IMR-90 (cell line): ENCODE measurements at regions not wholly inside any gene's neighbourhood (a gene's known extent, or its start where the extent isn't known, plus 50 kb on each side); places are given as distances from the start of the nearest gene placed in this dataset.

Experiments used
- ATAC-seq: fragments of 200-7000 bp; cut with Tn5 transposase; 2 replicates; pipeline ENCODE4 v1.9.1; 2020; ENCODE audit warnings: low read depth, mild to moderate bottlenecking, moderate library complexity
- BruUV-seq: library from RNA; stranded (reverse); fragments of 400-500 nt; replicated peaks from 2 replicates; lab custom pipeline; 2021; lab: Mats Ljungman, UMichigan
- CTCF ChIA-PET: fragments of 300-600 bp; formaldehyde crosslinking; extraction: SDS; loops from one replicate; lab custom pipeline; 2021; ENCODE audit warnings: antibody characterized with exemption; lab: Yijun Ruan, JAX
- POLR2A ChIA-PET: fragments of 300-600 bp; sonication (Branson Sonifier 250); formaldehyde crosslinking; loops from one replicate; lab custom pipeline; 2022; ENCODE audit warnings: antibody characterized with exemption; ENCODE audit not compliant: unreplicated experiment; lab: Charles Lee
- DNase-seq: peaks from one replicate; pipeline ENCODE4 v3.0.0; 2013
- H2AFZ ChIP-seq: replicated peaks from 2 replicates; pipeline ENCODE3; 2013; ENCODE audit warnings: low read length, mild to moderate bottlenecking; ENCODE audit not compliant: poor library complexity
- H2AK5ac ChIP-seq: 2 replicates; pipeline ENCODE4 v1.6.1; 2013; ENCODE audit warnings: low read depth, low read length, inconsistent platforms
- H2AK9ac ChIP-seq: replicated peaks from 2 replicates; pipeline ENCODE3; 2013; ENCODE audit warnings: mild to moderate bottlenecking, low read depth, low read length, moderate library complexity; ENCODE audit not compliant: poor library complexity
- H2BK120ac ChIP-seq: 2 replicates; pipeline ENCODE4 v1.6.1; 2013; ENCODE audit warnings: low read depth, low read length, inconsistent platforms
- H2BK15ac ChIP-seq: 3 replicates; pipeline ENCODE4 v1.6.1; 2013; ENCODE audit warnings: low read depth, low read length, inconsistent platforms
- H2BK20ac ChIP-seq: 2 replicates; pipeline ENCODE4 v1.6.1; 2013; ENCODE audit warnings: low read depth, mild to moderate bottlenecking, inconsistent platforms, low read length, moderate library complexity
- H2BK5ac ChIP-seq: 2 replicates; pipeline ENCODE4 v1.6.1; 2013; ENCODE audit warnings: mild to moderate bottlenecking, low read depth, low read length, inconsistent platforms; ENCODE audit not compliant: poor library complexity, severe bottlenecking
- H3K14ac ChIP-seq: replicated peaks from 2 replicates; pipeline ENCODE4 v1.6.1; 2013; ENCODE audit warnings: low read depth, low read length, inconsistent platforms
- H3K18ac ChIP-seq: 2 replicates; pipeline ENCODE4 v1.6.1; 2013; ENCODE audit warnings: low read depth, low read length, control low read depth
- H3K23ac ChIP-seq: 2 replicates; pipeline ENCODE4 v1.6.1; 2013; ENCODE audit warnings: low read depth, low read length, inconsistent platforms
- H3K27ac ChIP-seq: 2 replicates; pipeline ENCODE4 v1.5.1; 2013; ENCODE audit warnings: mild to moderate bottlenecking, control low read depth, low read length; ENCODE audit not compliant: insufficient read depth
- H3K27me3 ChIP-seq: 2 replicates; pipeline ENCODE4 v1.6.1; 2013; ENCODE audit warnings: low read length; ENCODE audit not compliant: control insufficient read depth, insufficient read depth
- H3K36me3 ChIP-seq: 2 replicates; pipeline ENCODE4 v1.6.1; 2013; ENCODE audit warnings: low read length, mixed read lengths; ENCODE audit not compliant: control insufficient read depth, insufficient read depth
- H3K4ac ChIP-seq: 2 replicates; pipeline ENCODE4 v1.6.1; 2013; ENCODE audit warnings: low read depth, low read length, inconsistent platforms
- H3K4me1 ChIP-seq: 2 replicates; pipeline ENCODE4 v1.6.1; 2013; ENCODE audit warnings: low read length, mixed read lengths; ENCODE audit not compliant: control insufficient read depth, insufficient read depth
- H3K4me2 ChIP-seq: 2 replicates; pipeline ENCODE4 v1.6.1; 2013; ENCODE audit warnings: low read depth, mild to moderate bottlenecking, control low read depth, low read length, moderate library complexity
- H3K4me3 ChIP-seq: 2 replicates; pipeline ENCODE4 v1.5.1; 2013; ENCODE audit warnings: low read depth, mild to moderate bottlenecking, control low read depth, low read length, moderate library complexity; ENCODE audit not compliant: insufficient read depth
- H3K56ac ChIP-seq: 2 replicates; pipeline ENCODE4 v1.6.1; 2013; ENCODE audit warnings: low read length, inconsistent platforms; ENCODE audit not compliant: insufficient read depth; ENCODE audit errors: extremely low read depth
- H3K79me1 ChIP-seq, 2 experiments: 2 replicates each; pipeline ENCODE4 v1.6.1; 2013; ENCODE audit warnings: low read length in 2 of 2, inconsistent platforms in 1 of 2, low read depth in 1 of 2
- H3K9ac ChIP-seq: 2 replicates; pipeline ENCODE4 v1.6.1; 2013; ENCODE audit warnings: low read depth, low read length, control low read depth
- H3K9me1 ChIP-seq: 2 replicates; pipeline ENCODE4 v1.6.1; 2013; ENCODE audit warnings: low read length, inconsistent platforms; ENCODE audit not compliant: insufficient read depth
- H3K9me3 ChIP-seq: 2 replicates; pipeline ENCODE4 v1.6.1; 2013; ENCODE audit warnings: low read length; ENCODE audit not compliant: control insufficient read depth, insufficient read depth
- H4K20me1 ChIP-seq: 2 replicates; pipeline ENCODE4 v1.6.1; 2013; ENCODE audit warnings: low read length, inconsistent platforms; ENCODE audit not compliant: insufficient read depth
- H4K5ac ChIP-seq: 2 replicates; pipeline ENCODE4 v1.6.1; 2013; ENCODE audit warnings: mild to moderate bottlenecking, low read depth, low read length, control low read depth
- H4K8ac ChIP-seq, 2 experiments: 2 replicates each; pipeline ENCODE4 v1.6.1; 2013; ENCODE audit warnings: low read depth in 2 of 2, low read length in 2 of 2, control low read depth in 1 of 2, inconsistent platforms in 1 of 2
- H4K91ac ChIP-seq: 2 replicates; pipeline ENCODE4 v1.6.1; 2013; ENCODE audit warnings: low read depth, low read length, inconsistent platforms; ENCODE audit not compliant: insufficient read depth
- BHLHE40 ChIP-seq: fragments of 150-350 bp; IDR thresholded peaks from 2 replicates; pipeline ENCODE4 v1.6.1; 2016; ENCODE audit warnings: mild to moderate bottlenecking, low read depth, low read length
- CEBPB ChIP-seq: IDR thresholded peaks from 2 replicates; pipeline ENCODE4 v1.6.1; 2012; ENCODE audit warnings: low read depth, low read length, improper control_type of control experiment
- CHD1 ChIP-seq: IDR thresholded peaks from 2 replicates; pipeline ENCODE4 v1.6.1; 2012; ENCODE audit warnings: low read depth, low read length, improper control_type of control experiment
- NFE2L2 ChIP-seq: fragments of 150-350 bp; IDR thresholded peaks from 2 replicates; pipeline ENCODE4 v1.6.1; 2016; ENCODE audit warnings: low read depth, mild to moderate bottlenecking, low read length
- POLR2A ChIP-seq: IDR thresholded peaks from 2 replicates; pipeline ENCODE4 v1.6.1; 2012; ENCODE audit warnings: mild to moderate bottlenecking, low read depth, low read length
- RAD21 ChIP-seq: IDR thresholded peaks from 2 replicates; pipeline ENCODE4 v1.6.1; 2012; ENCODE audit warnings: low read length, improper control_type of control experiment
- RCOR1 ChIP-seq: IDR thresholded peaks from 2 replicates; pipeline ENCODE4 v1.6.1; 2012; ENCODE audit warnings: mild to moderate bottlenecking, low read length, improper control_type of control experiment; ENCODE audit not compliant: insufficient replicate concordance
- SMC3 ChIP-seq: fragments of 150-350 bp; IDR thresholded peaks from 2 replicates; pipeline ENCODE4 v1.6.1; 2016; ENCODE audit warnings: low read depth, mild to moderate bottlenecking, antibody characterized with exemption, low read length, moderate library complexity
- WGBS, 2 experiments: methylation state at CpG; one replicate each; pipeline versions ENCODE4 v1.1.5 to v1.1.7; 2013; ENCODE audit warnings: missing lambda C conversion rate in 2 of 2; ENCODE audit not compliant: insufficient read length in 1 of 2; ENCODE audit errors: extremely low coverage in 2 of 2; 5-methylcytosine and 5-hydroxymethylcytosine counted together
- dilution Hi-C: fragments of 300-500 bp; cut with HindIII; formaldehyde crosslinking; loops from one replicate; pipeline ENCODE4 v1.14.3; 2018; ENCODE audit warnings: low sequenced_read_pairs; ENCODE audit not compliant: unreplicated experiment
- in situ Hi-C: fragments of 300-500 bp; cut with MboI; formaldehyde crosslinking; loops from 3 replicates; pipeline ENCODE4 v1.14.3; 2019; ENCODE audit warnings: low sequenced_read_pairs, inconsistent platforms, mixed read lengths
- intact Hi-C: fragments of 100-400 bp; cut with micrococcal nuclease; formaldehyde crosslinking; loops from 2 replicates; pipeline ENCODE4 v1.10.0; 2022

GRCh38 chr3:153840487-153840886, 280.7 kb upstream of the ARHGEF26 start:
- Histone ChIP-seq H3K27ac (no peak overlapping the region), H2BK5ac (no peak overlapping the region), H3K9ac (no peak overlapping the region), H3K9me1 (no peaks in the 10 kb centered on the region), H2AK9ac (no peak overlapping the region), H2AK5ac (no peak overlapping the region), H3K14ac (no peak overlapping the region), H3K9me3 (no peaks in the 10 kb centered on the region), H3K4me2 (no peak overlapping the region), H4K20me1 (no peaks in the 10 kb centered on the region), H3K4me3 (no peak overlapping the region), H2BK20ac (no peak overlapping the region), H3K4me1 (no peaks in the 10 kb centered on the region), H2AFZ (no peak overlapping the region), H3K23ac (no peak overlapping the region), H2BK15ac (no peak overlapping the region), H3K4ac (no peak overlapping the region), H3K36me3 (no peaks in the 10 kb centered on the region), H3K18ac (no peak overlapping the region), H3K79me1 (no peaks in the 10 kb centered on the region), H3K56ac (no peak overlapping the region), H4K5ac (no peak overlapping the region), H4K8ac (no peak overlapping the region), H2BK120ac (no peak overlapping the region), H3K27me3 (no peaks in the 10 kb centered on the region), H4K91ac (no peak overlapping the region)
- BruUV-seq: no TSS peak
- intact Hi-C loops (no loop called here), in situ Hi-C loops (no loop called here), dilution Hi-C loops (no loop called here)
- TF ChIP-seq BHLHE40: no peak
- TF ChIP-seq CEBPB: no peak
- TF ChIP-seq CHD1: no peak
- TF ChIP-seq RAD21: no peak
- no peak for TF ChIP-seq NFE2L2
- TF ChIP-seq RCOR1: no peak
- TF ChIP-seq SMC3: no peak
- no peak for TF ChIP-seq POLR2A
- ChIA-PET CTCF (no interaction called here), POLR2A (no interaction called here)
- DNase-seq (no peak), ATAC-seq (no peak)
- WGBS, 2 experiments: no CpG with 5 or more reads among the region's 1 CpG
